GM23338 (cell line): ENCODE measurements at regions not wholly inside any gene's neighbourhood (a gene's known extent, or its start where the extent isn't known, plus 50 kb on each side); places are given as distances from the start of the nearest gene placed in this dataset.

Experiments used
- ATAC-seq: fragments of 200-7000 bp; cut with Tn5 transposase; 3 replicates; pipeline ENCODE4 v1.9.1; 2020
- DNase-seq: peaks from one replicate; pipeline ENCODE4 v3.0.0-alpha.2; 2015; ENCODE audit warnings: low spot score
- H2AFZ ChIP-seq: fragments of 200-600 bp; sonication (generic); 2 replicates; pipeline ENCODE4 v1.8.0; 2016; ENCODE audit warnings: antibody characterized with exemption, mild to moderate bottlenecking, moderate library complexity
- H3F3A ChIP-seq: fragments of 200-600 bp; sonication (generic); replicated peaks from 2 replicates; pipeline ENCODE4 v1.8.0; 2017; ENCODE audit warnings: antibody characterized with exemption, mixed run types, low read depth
- H3K27ac ChIP-seq: fragments of 200-600 bp; sonication (generic); 2 replicates; pipeline ENCODE4 v1.6.1; 2016; ENCODE audit warnings: low read depth
- H3K27me3 ChIP-seq: fragments of 200-600 bp; sonication (generic); 2 replicates; pipeline ENCODE4 v1.8.0; 2016; ENCODE audit warnings: mild to moderate bottlenecking, mixed run types, moderate library complexity; ENCODE audit not compliant: insufficient read depth
- H3K36me3 ChIP-seq: fragments of 200-600 bp; sonication (generic); 2 replicates; pipeline ENCODE4 v1.8.0; 2016; ENCODE audit warnings: mild to moderate bottlenecking; ENCODE audit not compliant: insufficient read depth
- H3K4me1 ChIP-seq: fragments of 200-600 bp; sonication (generic); 2 replicates; pipeline ENCODE4 v1.8.0; 2016; ENCODE audit warnings: mild to moderate bottlenecking, moderate library complexity; ENCODE audit not compliant: insufficient read depth
- H3K4me2 ChIP-seq: fragments of 200-600 bp; sonication (generic); 2 replicates; pipeline ENCODE4 v1.7.1; 2017; ENCODE audit warnings: mixed run types
- H3K4me3 ChIP-seq: fragments of 200-600 bp; sonication (generic); 2 replicates; pipeline ENCODE4 v1.6.1; 2016; ENCODE audit warnings: mixed run types
- H3K79me2 ChIP-seq: fragments of 200-600 bp; sonication (generic); replicated peaks from 2 replicates; pipeline ENCODE4 v1.8.0; 2017; ENCODE audit warnings: mild to moderate bottlenecking; ENCODE audit not compliant: insufficient read depth
- H3K9me2 ChIP-seq: fragments of 200-600 bp; sonication (generic); 2 replicates; pipeline ENCODE4 v1.8.0; 2017; ENCODE audit not compliant: insufficient read depth
- H4K20me1 ChIP-seq: fragments of 200-600 bp; sonication (generic); replicated peaks from 2 replicates; pipeline ENCODE4 v1.8.0; 2017; ENCODE audit warnings: mild to moderate bottlenecking; ENCODE audit not compliant: insufficient read depth
- H3K27ac Mint-ChIP-seq: 2 replicates; pipeline ENCODE4 v1.8.0; 2020; ENCODE audit warnings: inconsistent platforms, mild to moderate bottlenecking, moderate library complexity, mixed read lengths
- H3K27me3 Mint-ChIP-seq: 3 replicates; pipeline ENCODE4 v1.8.0; 2022; ENCODE audit warnings: low read depth, mild to moderate bottlenecking, moderate library complexity, mixed read lengths, inconsistent platforms; ENCODE audit not compliant: insufficient read depth, poor library complexity
- H3K36me3 Mint-ChIP-seq: 3 replicates; pipeline ENCODE4 v1.8.0; 2021; ENCODE audit warnings: low read depth, mild to moderate bottlenecking, inconsistent platforms, moderate library complexity, mixed read lengths
- H3K4me1 Mint-ChIP-seq: 3 replicates; pipeline ENCODE4 v1.8.0; 2020; ENCODE audit warnings: mild to moderate bottlenecking, inconsistent platforms, mixed read lengths
- H3K4me3 Mint-ChIP-seq: 3 replicates; pipeline ENCODE4 v1.8.0; 2021; ENCODE audit warnings: moderate library complexity, mild to moderate bottlenecking, inconsistent platforms, mixed read lengths
- H3K9me3 Mint-ChIP-seq: 3 replicates; pipeline ENCODE4 v1.8.0; 2020; ENCODE audit warnings: moderate library complexity, mild to moderate bottlenecking, inconsistent platforms, mixed read lengths
- CTCF ChIP-seq, 2 experiments: fragments of 200-600 bp in 1 of 2; sonication (generic) in 1 of 2; conservative IDR thresholded peaks; 2 replicates each; pipeline versions ENCODE4 v1.5.1 to v1.6.1; 2016 to 2017; ENCODE audit warnings: antibody characterized with exemption in 2 of 2, low read depth in 2 of 2, mild to moderate bottlenecking in 2 of 2, moderate library complexity in 1 of 2
- JUNB ChIP-seq: IDR thresholded peaks from one replicate; pipeline ENCODE4 v1.6.1; 2016; ENCODE audit warnings: antibody characterized with exemption; ENCODE audit not compliant: unreplicated experiment
- NANOG ChIP-seq: IDR thresholded peaks from 2 replicates; pipeline ENCODE4 v1.6.1; 2016; ENCODE audit warnings: antibody characterized with exemption, borderline replicate concordance
- POLR2AphosphoS5 ChIP-seq: IDR thresholded peaks from 2 replicates; pipeline ENCODE4 v1.6.1; 2016; ENCODE audit warnings: antibody characterized with exemption, low read depth
- STAT1 ChIP-seq: IDR thresholded peaks from one replicate; pipeline ENCODE4 v1.6.1; 2016; ENCODE audit warnings: antibody characterized with exemption; ENCODE audit not compliant: unreplicated experiment
- ZNF462 ChIP-seq: fragments of 250-450 bp; sonication (Bioruptor Pico); IDR thresholded peaks from 2 replicates; pipeline ENCODE4 v1.5.0; 2020; ENCODE audit warnings: mild to moderate bottlenecking, moderate library complexity

DNA sequence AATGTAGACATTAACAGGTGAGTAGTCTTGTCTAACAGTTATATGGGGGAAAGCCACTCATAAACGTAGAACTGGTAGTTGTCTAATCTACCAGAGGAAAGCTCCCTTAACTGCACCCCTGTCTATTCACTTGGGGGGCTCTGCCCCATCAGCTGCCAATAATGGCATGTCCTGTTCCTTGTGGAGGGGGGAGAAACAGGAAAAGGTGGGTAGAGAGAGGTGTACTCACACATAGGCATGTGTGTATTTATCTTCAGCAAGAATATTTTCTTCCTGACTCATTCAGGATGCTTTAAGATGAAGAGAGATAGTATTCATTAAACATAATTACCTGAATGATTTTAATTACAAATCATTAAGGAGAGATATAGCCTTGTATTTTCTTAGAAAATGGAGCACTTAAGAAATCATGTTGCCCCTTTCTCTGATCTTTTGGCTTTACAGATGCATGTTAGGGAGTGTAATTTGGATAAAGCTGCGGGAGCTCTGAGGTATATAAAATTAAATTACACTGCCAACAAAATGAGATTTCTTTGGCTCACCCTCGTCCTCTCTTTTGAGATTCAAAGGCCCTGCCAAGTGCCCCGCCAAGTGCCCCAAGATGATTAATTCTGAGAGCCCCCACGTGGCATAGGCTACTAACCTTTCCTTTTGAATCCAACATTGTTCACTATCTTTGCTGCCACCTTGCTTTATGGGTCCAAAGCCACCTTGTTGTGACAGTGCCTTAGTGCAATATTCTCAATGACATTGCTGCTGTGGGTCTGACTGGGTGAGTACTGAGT, 286.3 kb upstream of the LYPLAL1 start:
- DNase-seq (no peak), ATAC-seq (no peak)
- Histone ChIP-seq H3F3A (no peaks in the 10 kb centered on the region), H3K4me1 (no peaks in the 10 kb centered on the region), H3K4me2 (no peak overlapping the region), H3K79me2 (no peaks in the 10 kb centered on the region), H3K27ac (no peak overlapping the region), H3K9me2 (no peaks in the 10 kb centered on the region), H2AFZ (no peak overlapping the region), H3K4me3 (no peak overlapping the region), H3K36me3 (no peaks in the 10 kb centered on the region), H4K20me1 (no peaks in the 10 kb centered on the region), H3K27me3 (no peaks in the 10 kb centered on the region)
- TF ChIP-seq STAT1 (no peak), NANOG (no peak), CTCF (conservative IDR thresholded peaks at IDR 0.05; ENCODE audit: low read depth in 2 of 2) (no peak), JUNB (no peak), ZNF462 (CRISPR knock-in tag) (no peak), POLR2AphosphoS5 (no peak)
- no peaks in the 10 kb centered on the region for H3K27me3 Mint-ChIP-seq
- H3K9me3 Mint-ChIP-seq, result no peaks in the 10 kb centered on the region
- no peaks in the 10 kb centered on the region for H3K36me3 Mint-ChIP-seq
- H3K27ac Mint-ChIP-seq, result no peak overlapping the region
- no peaks in the 10 kb centered on the region for H3K4me1 Mint-ChIP-seq
- H3K4me3 Mint-ChIP-seq, result no peak overlapping the region
